GM23338 (cell line): ENCODE measurements at regions not wholly inside any gene's neighbourhood (a gene's known extent, or its start where the extent isn't known, plus 50 kb on each side); places are given as distances from the start of the nearest gene placed in this dataset.

Experiments used
- ATAC-seq: fragments of 200-7000 bp; cut with Tn5 transposase; 3 replicates; pipeline ENCODE4 v1.9.1; 2020
- DNase-seq: peaks from one replicate; pipeline ENCODE4 v3.0.0-alpha.2; 2015; ENCODE audit warnings: low spot score
- H2AFZ ChIP-seq: fragments of 200-600 bp; sonication (generic); 2 replicates; pipeline ENCODE4 v1.8.0; 2016; ENCODE audit warnings: antibody characterized with exemption, mild to moderate bottlenecking, moderate library complexity
- H3F3A ChIP-seq: fragments of 200-600 bp; sonication (generic); replicated peaks from 2 replicates; pipeline ENCODE4 v1.8.0; 2017; ENCODE audit warnings: antibody characterized with exemption, mixed run types, low read depth
- H3K27ac ChIP-seq: fragments of 200-600 bp; sonication (generic); 2 replicates; pipeline ENCODE4 v1.6.1; 2016; ENCODE audit warnings: low read depth
- H3K27me3 ChIP-seq: fragments of 200-600 bp; sonication (generic); 2 replicates; pipeline ENCODE4 v1.8.0; 2016; ENCODE audit warnings: mild to moderate bottlenecking, mixed run types, moderate library complexity; ENCODE audit not compliant: insufficient read depth
- H3K36me3 ChIP-seq: fragments of 200-600 bp; sonication (generic); 2 replicates; pipeline ENCODE4 v1.8.0; 2016; ENCODE audit warnings: mild to moderate bottlenecking; ENCODE audit not compliant: insufficient read depth
- H3K4me1 ChIP-seq: fragments of 200-600 bp; sonication (generic); 2 replicates; pipeline ENCODE4 v1.8.0; 2016; ENCODE audit warnings: mild to moderate bottlenecking, moderate library complexity; ENCODE audit not compliant: insufficient read depth
- H3K4me2 ChIP-seq: fragments of 200-600 bp; sonication (generic); 2 replicates; pipeline ENCODE4 v1.7.1; 2017; ENCODE audit warnings: mixed run types
- H3K4me3 ChIP-seq: fragments of 200-600 bp; sonication (generic); 2 replicates; pipeline ENCODE4 v1.6.1; 2016; ENCODE audit warnings: mixed run types
- H3K79me2 ChIP-seq: fragments of 200-600 bp; sonication (generic); replicated peaks from 2 replicates; pipeline ENCODE4 v1.8.0; 2017; ENCODE audit warnings: mild to moderate bottlenecking; ENCODE audit not compliant: insufficient read depth
- H3K9me2 ChIP-seq: fragments of 200-600 bp; sonication (generic); 2 replicates; pipeline ENCODE4 v1.8.0; 2017; ENCODE audit not compliant: insufficient read depth
- H4K20me1 ChIP-seq: fragments of 200-600 bp; sonication (generic); replicated peaks from 2 replicates; pipeline ENCODE4 v1.8.0; 2017; ENCODE audit warnings: mild to moderate bottlenecking; ENCODE audit not compliant: insufficient read depth
- H3K27ac Mint-ChIP-seq: 2 replicates; pipeline ENCODE4 v1.8.0; 2020; ENCODE audit warnings: inconsistent platforms, mild to moderate bottlenecking, moderate library complexity, mixed read lengths
- H3K27me3 Mint-ChIP-seq: 3 replicates; pipeline ENCODE4 v1.8.0; 2022; ENCODE audit warnings: low read depth, mild to moderate bottlenecking, moderate library complexity, mixed read lengths, inconsistent platforms; ENCODE audit not compliant: insufficient read depth, poor library complexity
- H3K36me3 Mint-ChIP-seq: 3 replicates; pipeline ENCODE4 v1.8.0; 2021; ENCODE audit warnings: low read depth, mild to moderate bottlenecking, inconsistent platforms, moderate library complexity, mixed read lengths
- H3K4me1 Mint-ChIP-seq: 3 replicates; pipeline ENCODE4 v1.8.0; 2020; ENCODE audit warnings: mild to moderate bottlenecking, inconsistent platforms, mixed read lengths
- H3K4me3 Mint-ChIP-seq: 3 replicates; pipeline ENCODE4 v1.8.0; 2021; ENCODE audit warnings: moderate library complexity, mild to moderate bottlenecking, inconsistent platforms, mixed read lengths
- H3K9me3 Mint-ChIP-seq: 3 replicates; pipeline ENCODE4 v1.8.0; 2020; ENCODE audit warnings: moderate library complexity, mild to moderate bottlenecking, inconsistent platforms, mixed read lengths
- CREB1 ChIP-seq: fragments of 250-450 bp; sonication (Bioruptor Pico); IDR thresholded peaks from 2 replicates; pipeline ENCODE4 v1.5.0; 2020; ENCODE audit warnings: low read depth, mild to moderate bottlenecking, moderate library complexity
- EZH2 ChIP-seq: fragments of 200-600 bp; sonication (generic); IDR thresholded peaks from one replicate; pipeline ENCODE4 v1.8.0; 2017; ENCODE audit warnings: antibody characterized with exemption, mild to moderate bottlenecking, low read depth; ENCODE audit not compliant: unreplicated experiment
- EZH2phosphoT487 ChIP-seq: fragments of 200-600 bp; sonication (generic); IDR thresholded peaks from one replicate; pipeline ENCODE4 v1.8.1; 2018; ENCODE audit warnings: antibody characterized with exemption; ENCODE audit not compliant: unreplicated experiment
- POLR2AphosphoS5 ChIP-seq: IDR thresholded peaks from 2 replicates; pipeline ENCODE4 v1.6.1; 2016; ENCODE audit warnings: antibody characterized with exemption, low read depth
- STAT1 ChIP-seq: IDR thresholded peaks from one replicate; pipeline ENCODE4 v1.6.1; 2016; ENCODE audit warnings: antibody characterized with exemption; ENCODE audit not compliant: unreplicated experiment
- ZNF114 ChIP-seq: fragments of 250-450 bp; sonication (Bioruptor Pico); IDR thresholded peaks from 2 replicates; pipeline ENCODE4 v1.5.0; 2020; ENCODE audit warnings: mild to moderate bottlenecking, moderate library complexity
- ZNF331 ChIP-seq: fragments of 250-450 bp; sonication (Bioruptor Pico); IDR thresholded peaks from 2 replicates; pipeline ENCODE4 v1.5.0; 2020; ENCODE audit warnings: low read depth, mild to moderate bottlenecking, moderate library complexity
- TF ChIP-seq, protein P1 (sequence below), 2 experiments: fragments of 200-600 bp in 1 of 2; sonication (generic) in 1 of 2; conservative IDR thresholded peaks; 2 replicates each; pipeline versions ENCODE4 v1.5.1 to v1.6.1; 2016 to 2017; ENCODE audit warnings: antibody characterized with exemption in 2 of 2, low read depth in 2 of 2, mild to moderate bottlenecking in 2 of 2, moderate library complexity in 1 of 2
- TF ChIP-seq, protein P2 (sequence below): IDR thresholded peaks from 2 replicates; pipeline ENCODE4 v1.6.1; 2016; ENCODE audit warnings: antibody characterized with exemption

DNA sequence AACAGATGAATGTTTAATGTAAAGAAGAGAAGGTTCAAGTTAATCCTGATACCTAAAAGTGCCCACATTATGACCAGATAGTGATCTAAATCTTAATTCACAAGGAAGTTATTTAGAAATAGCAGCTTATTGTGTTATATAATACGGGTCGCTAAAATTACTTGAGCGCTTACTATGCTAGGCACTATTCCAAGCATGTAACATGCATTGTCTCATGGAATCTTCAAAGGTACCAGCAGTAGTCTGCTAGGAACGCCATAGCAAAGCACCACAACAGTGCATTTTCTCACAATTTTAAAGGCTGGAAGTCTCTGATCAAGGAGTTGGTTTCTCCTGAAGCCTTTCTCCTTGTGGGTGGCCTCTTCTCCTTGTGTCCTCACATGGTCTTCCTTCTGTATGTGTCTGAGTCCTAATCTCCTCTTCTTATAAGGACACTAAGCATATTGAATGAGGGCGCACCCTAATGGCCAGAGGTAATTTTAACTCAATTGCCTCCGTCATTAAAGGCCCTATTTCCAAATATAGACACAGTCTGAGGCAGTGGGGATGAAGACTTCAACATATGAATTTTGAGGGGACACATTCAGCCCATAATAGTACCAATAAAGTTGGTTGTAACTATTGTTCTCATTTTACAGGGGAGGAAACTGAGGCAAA is 118.4 kb downstream of the LRRC30 start:
- Histone ChIP-seq H3K4me1 (no peaks in the 10 kb centered on the region), H3K79me2 (no peaks in the 10 kb centered on the region), H3K27ac (no peak overlapping the region), H2AFZ (no peak overlapping the region), H4K20me1 (no peaks in the 10 kb centered on the region), H3K36me3 (no peaks in the 10 kb centered on the region), H3K4me3 (no peak overlapping the region), H3F3A (no peaks in the 10 kb centered on the region), H3K9me2 (no peaks in the 10 kb centered on the region), H3K4me2 (no peak overlapping the region), H3K27me3 (no peaks in the 10 kb centered on the region)
- ATAC-seq (no peak; the same call in 2 of the 3 replicates), DNase-seq (peak; percentile 16)
- H3K36me3 Mint-ChIP-seq, result no peaks in the 10 kb centered on the region
- H3K4me1 Mint-ChIP-seq, result no peaks in the 10 kb centered on the region
- no peaks in the 10 kb centered on the region for H3K27me3 Mint-ChIP-seq
- H3K9me3 Mint-ChIP-seq, result no peaks in the 10 kb centered on the region; the same call in 2 of the 3 replicates
- no peak overlapping the region for H3K4me3 Mint-ChIP-seq
- no peak overlapping the region; the same call in 1 of the 2 replicates for H3K27ac Mint-ChIP-seq
- TF ChIP-seq CREB1 (CRISPR knock-in tag) (no peak), EZH2 (no peak), ZNF331 (CRISPR knock-in tag) (no peak), POLR2AphosphoS5 (no peak), STAT1 (no peak), EZH2phosphoT487 (no peak)
- TF ChIP-seq, protein P1, sequence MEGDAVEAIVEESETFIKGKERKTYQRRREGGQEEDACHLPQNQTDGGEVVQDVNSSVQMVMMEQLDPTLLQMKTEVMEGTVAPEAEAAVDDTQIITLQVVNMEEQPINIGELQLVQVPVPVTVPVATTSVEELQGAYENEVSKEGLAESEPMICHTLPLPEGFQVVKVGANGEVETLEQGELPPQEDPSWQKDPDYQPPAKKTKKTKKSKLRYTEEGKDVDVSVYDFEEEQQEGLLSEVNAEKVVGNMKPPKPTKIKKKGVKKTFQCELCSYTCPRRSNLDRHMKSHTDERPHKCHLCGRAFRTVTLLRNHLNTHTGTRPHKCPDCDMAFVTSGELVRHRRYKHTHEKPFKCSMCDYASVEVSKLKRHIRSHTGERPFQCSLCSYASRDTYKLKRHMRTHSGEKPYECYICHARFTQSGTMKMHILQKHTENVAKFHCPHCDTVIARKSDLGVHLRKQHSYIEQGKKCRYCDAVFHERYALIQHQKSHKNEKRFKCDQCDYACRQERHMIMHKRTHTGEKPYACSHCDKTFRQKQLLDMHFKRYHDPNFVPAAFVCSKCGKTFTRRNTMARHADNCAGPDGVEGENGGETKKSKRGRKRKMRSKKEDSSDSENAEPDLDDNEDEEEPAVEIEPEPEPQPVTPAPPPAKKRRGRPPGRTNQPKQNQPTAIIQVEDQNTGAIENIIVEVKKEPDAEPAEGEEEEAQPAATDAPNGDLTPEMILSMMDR (conservative IDR thresholded peaks at IDR 0.05; ENCODE audit: low read depth in 2 of 2), result peak; percentile 44 to 50

DNA sequence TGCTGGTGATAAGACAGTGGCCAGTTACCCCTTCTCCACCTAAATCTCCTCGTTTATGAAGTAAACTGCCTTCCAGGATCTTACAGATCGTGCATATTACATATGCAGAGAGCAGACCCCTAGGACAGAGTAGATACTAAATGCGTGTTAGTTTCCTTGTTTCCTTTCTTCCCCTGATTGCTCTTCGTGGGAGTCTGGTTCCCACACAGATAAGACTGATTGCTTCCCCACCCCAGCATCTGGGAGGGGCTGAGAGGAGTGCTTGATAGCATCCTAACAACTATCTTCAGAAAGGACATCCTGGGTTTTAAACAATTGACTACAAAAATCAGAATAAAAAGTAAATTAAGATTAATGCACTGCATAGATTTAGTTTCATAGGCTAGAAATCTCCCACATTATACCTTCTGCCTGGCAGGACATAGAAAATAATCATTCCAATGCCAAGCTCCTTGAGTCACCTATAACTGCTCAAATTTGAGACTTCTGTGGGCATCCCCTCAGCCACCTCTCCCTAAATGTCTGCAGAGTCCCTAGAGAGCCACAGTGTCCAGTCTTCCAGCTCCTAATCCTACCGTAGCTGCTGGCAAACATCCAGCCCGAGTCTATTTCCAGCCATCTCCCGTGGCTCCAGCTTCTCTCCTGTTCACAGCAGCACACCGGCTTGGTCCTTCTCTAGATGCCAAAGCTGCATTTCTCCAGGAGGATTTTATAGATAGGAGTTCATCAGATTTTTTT is 128.3 kb downstream of the LRRC30 start:
- ATAC-seq, result no peak
- peaks cover 4% of the 10 kb centered on the region for H3K27me3 Mint-ChIP-seq

More for the DNA sequence above, 128.3 kb downstream of the LRRC30 start:
- TF ChIP-seq ZNF114 (CRISPR knock-in tag) (no peak), CREB1 (CRISPR knock-in tag) (no peak)
- TF ChIP-seq, protein P2, sequence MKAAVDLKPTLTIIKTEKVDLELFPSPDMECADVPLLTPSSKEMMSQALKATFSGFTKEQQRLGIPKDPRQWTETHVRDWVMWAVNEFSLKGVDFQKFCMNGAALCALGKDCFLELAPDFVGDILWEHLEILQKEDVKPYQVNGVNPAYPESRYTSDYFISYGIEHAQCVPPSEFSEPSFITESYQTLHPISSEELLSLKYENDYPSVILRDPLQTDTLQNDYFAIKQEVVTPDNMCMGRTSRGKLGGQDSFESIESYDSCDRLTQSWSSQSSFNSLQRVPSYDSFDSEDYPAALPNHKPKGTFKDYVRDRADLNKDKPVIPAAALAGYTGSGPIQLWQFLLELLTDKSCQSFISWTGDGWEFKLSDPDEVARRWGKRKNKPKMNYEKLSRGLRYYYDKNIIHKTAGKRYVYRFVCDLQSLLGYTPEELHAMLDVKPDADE, result no peak
- TF ChIP-seq, protein P1 (conservative IDR thresholded peaks at IDR 0.05; ENCODE audit: low read depth in 2 of 2), result no peak
- Histone ChIP-seq H3K9me2 (peaks cover 8% of the 10 kb centered on the region; the same call in 1 of the 2 replicates), H3K27me3 (no peaks in the 10 kb centered on the region), H3K4me3 (no peak overlapping the region), H3F3A (no peaks in the 10 kb centered on the region), H3K27ac (no peak overlapping the region), H3K4me1 (no peaks in the 10 kb centered on the region), H3K36me3 (no peaks in the 10 kb centered on the region), H3K79me2 (no peaks in the 10 kb centered on the region), H3K4me2 (no peak overlapping the region), H2AFZ (no peak overlapping the region), H4K20me1 (no peaks in the 10 kb centered on the region)
- Mint-ChIP-seq H3K4me3 (no peak overlapping the region), H3K36me3 (no peaks in the 10 kb centered on the region), H3K9me3 (peaks cover 2% of the 10 kb centered on the region; the same call in 2 of the 3 replicates), H3K4me1 (no peaks in the 10 kb centered on the region), H3K27ac (no peak overlapping the region)
- DNase-seq, result no peak
